Lower leg skin (tissue), 3 donors: ENCODE measurements at regions not wholly inside any gene's neighbourhood (a gene's known extent, or its start where the extent isn't known, plus 50 kb on each side); places are given as distances from the start of the nearest gene placed in this dataset.

ENCODE experiments used
- CTCF ChIP-seq, 3 donors: fragments of 450-650 bp; IDR thresholded peaks; one replicate each; pipeline ENCODE4 v1.5.1; 2016; ENCODE audit warnings: antibody characterized with exemption in 3 of 3, mild to moderate bottlenecking in 3 of 3, moderate library complexity in 2 of 3
- POLR2A ChIP-seq, 2 donors: fragments of 450-650 bp; IDR thresholded peaks; one replicate each; pipeline ENCODE4 v1.6.1; 2016 to 2017; ENCODE audit warnings: antibody characterized with exemption in 2 of 2, mild to moderate bottlenecking in 1 of 2, moderate library complexity in 1 of 2

- TF ChIP-seq POLR2A (IDR thresholded peaks at IDR 0.05) (no peak), CTCF (IDR thresholded peaks at IDR 0.05) (no peak)
Observed at GRCh38 chr15:25982736-25983135, 119.6 kb upstream of the ATP10A start.
